Mesothelial cell of epicardium (in vitro differentiated cells): ENCODE measurements at regions not wholly inside any gene's neighbourhood (a gene's known extent, or its start where the extent isn't known, plus 50 kb on each side); places are given as distances from the start of the nearest gene placed in this dataset.
A peak's percentile ranks its signal among the peaks of the same experiment; 100 is the strongest.

ENCODE experiments used
- DNase-seq, 2 experiments: peaks; one replicate each; pipeline ENCODE4 v3.0.0; 2021; ENCODE audit warnings: low spot score in 2 of 2; ENCODE audit not compliant: unreplicated experiment in 2 of 2
- H3K27ac Mint-ChIP-seq: 2 replicates; pipeline ENCODE4 v1.8.0; 2021; ENCODE audit warnings: mixed read lengths
- H3K27me3 Mint-ChIP-seq: 2 replicates; pipeline ENCODE4 v1.8.0; 2021; ENCODE audit warnings: low read depth, mixed read lengths
- H3K36me3 Mint-ChIP-seq: 2 replicates; pipeline ENCODE4 v1.8.0; 2021; ENCODE audit warnings: mixed read lengths
- H3K4me1 Mint-ChIP-seq: 2 replicates; pipeline ENCODE4 v1.8.0; 2021; ENCODE audit warnings: mixed read lengths
- H3K4me3 Mint-ChIP-seq: 2 replicates; pipeline ENCODE4 v1.8.0; 2021; ENCODE audit warnings: mild to moderate bottlenecking, moderate library complexity, mixed read lengths
- H3K9me3 Mint-ChIP-seq: 2 replicates; pipeline ENCODE4 v1.8.0; 2021; ENCODE audit warnings: mixed read lengths
- CTCF ChIP-seq: fragments of 200-600 bp; sonication (generic); IDR thresholded peaks from one replicate; pipeline ENCODE4 v1.5.0; 2021; ENCODE audit warnings: antibody characterized with exemption; ENCODE audit not compliant: unreplicated experiment

- Mint-ChIP-seq H3K27me3 (peaks cover 25% of the 10 kb centered on the region), H3K27ac (no peak overlapping the region), H3K36me3 (no peaks in the 10 kb centered on the region), H3K9me3 (no peaks in the 10 kb centered on the region), H3K4me3 (no peak overlapping the region), H3K4me1 (peaks cover 3% of the 10 kb centered on the region)
- TF ChIP-seq CTCF, result no peak
- DNase-seq, result no peak
Observed at GRCh38 chr11:134670961-134671370, 258.9 kb upstream of the B3GAT1 start.

GRCh38 chr11:134670247-134670782, 258.3 kb upstream of the B3GAT1 start:
- peaks cover 3% of the 10 kb centered on the region for H3K4me1 Mint-ChIP-seq
- H3K4me3 Mint-ChIP-seq, result no peak overlapping the region
- H3K27me3 Mint-ChIP-seq, result peaks cover 25% of the 10 kb centered on the region
- no peak overlapping the region for H3K27ac Mint-ChIP-seq
- H3K9me3 Mint-ChIP-seq, result no peaks in the 10 kb centered on the region
- TF ChIP-seq CTCF, result no peak
- no peaks in the 10 kb centered on the region for H3K36me3 Mint-ChIP-seq
- peak in 1 of 2 experiments; percentile 33 for DNase-seq

GRCh38 chr11:134669796-134670195, 257.8 kb upstream of the B3GAT1 start:
- TF ChIP-seq CTCF, result no peak
- Mint-ChIP-seq H3K27ac (no peak overlapping the region), H3K9me3 (no peaks in the 10 kb centered on the region), H3K27me3 (peaks cover 25% of the 10 kb centered on the region), H3K36me3 (no peaks in the 10 kb centered on the region), H3K4me1 (peaks cover 3% of the 10 kb centered on the region), H3K4me3 (no peak overlapping the region)
- no peak for DNase-seq

GRCh38 chr11:134668796-134669195, 256.8 kb upstream of the B3GAT1 start:
- Mint-ChIP-seq H3K4me3 (no peak overlapping the region), H3K4me1 (peaks cover 3% of the 10 kb centered on the region), H3K9me3 (no peaks in the 10 kb centered on the region), H3K27ac (no peak overlapping the region), H3K27me3 (peaks cover 25% of the 10 kb centered on the region), H3K36me3 (no peaks in the 10 kb centered on the region)
- no peak for TF ChIP-seq CTCF
- no peak for DNase-seq

GRCh38 chr11:134668076-134668475, 256.0 kb upstream of the B3GAT1 start:
- no peaks in the 10 kb centered on the region for H3K9me3 Mint-ChIP-seq
- H3K4me3 Mint-ChIP-seq, result no peak overlapping the region
- DNase-seq, result no peak
- peaks cover 25% of the 10 kb centered on the region for H3K27me3 Mint-ChIP-seq
- TF ChIP-seq CTCF, result no peak
- H3K4me1 Mint-ChIP-seq, result peaks cover 3% of the 10 kb centered on the region
- no peaks in the 10 kb centered on the region for H3K36me3 Mint-ChIP-seq
- H3K27ac Mint-ChIP-seq, result no peak overlapping the region

- DNase-seq, result peak in 1 of 2 experiments; percentile 35
- no peak overlapping the region for H3K4me3 Mint-ChIP-seq
- H3K27me3 Mint-ChIP-seq, result peaks cover 25% of the 10 kb centered on the region
- no peaks in the 10 kb centered on the region for H3K9me3 Mint-ChIP-seq
- H3K27ac Mint-ChIP-seq, result no peak overlapping the region
- TF ChIP-seq CTCF, result no peak
- peaks cover 3% of the 10 kb centered on the region for H3K4me1 Mint-ChIP-seq
- H3K36me3 Mint-ChIP-seq, result no peaks in the 10 kb centered on the region
Observed at GRCh38 chr11:134667505-134667904, 255.5 kb upstream of the B3GAT1 start.
